SU-DHL-6 (cell line): ENCODE measurements at regions not wholly inside any gene's neighbourhood (a gene's known extent, or its start where the extent isn't known, plus 50 kb on each side); places are given as distances from the start of the nearest gene placed in this dataset.

Source experiments
- H2AFZ ChIP-seq: fragments of 200-600 bp; sonication (generic); 2 replicates; pipeline ENCODE4 v1.6.1; 2014; ENCODE audit warnings: low read depth, mild to moderate bottlenecking, moderate library complexity, mixed read lengths, antibody characterized with exemption, low read length; ENCODE audit not compliant: severe bottlenecking
- H3F3A ChIP-seq: fragments of 200-600 bp; shearing (Covaris generic); 2 replicates; pipeline ENCODE4 v1.6.0; 2016; ENCODE audit warnings: antibody characterized with exemption, mild to moderate bottlenecking; ENCODE audit not compliant: insufficient read depth
- H3K27ac ChIP-seq: fragments of 200-600 bp; sonication (generic); 2 replicates; pipeline ENCODE4 v1.5.1; 2016; ENCODE audit warnings: low read depth, mild to moderate bottlenecking, low read length, moderate library complexity, mixed read lengths
- H3K27me3 ChIP-seq: fragments of 200-600 bp; sonication (generic), shearing (Covaris generic); 2 replicates; pipeline ENCODE4 v1.6.0; 2014; ENCODE audit warnings: mild to moderate bottlenecking, low read length
- H3K36me3 ChIP-seq: fragments of 200-600 bp; sonication (generic); 2 replicates; pipeline ENCODE4 v1.6.1; 2014; ENCODE audit warnings: mild to moderate bottlenecking, low read length, mixed read lengths
- H3K4me2 ChIP-seq: fragments of 300-600, 200-600 bp; shearing (Covaris generic), sonication (generic); 2 replicates; pipeline ENCODE4 v1.6.0; 2014; ENCODE audit warnings: low read length, low read depth, mild to moderate bottlenecking; ENCODE audit not compliant: poor library complexity, severe bottlenecking
- H3K4me3 ChIP-seq: fragments of 200-600 bp; sonication (generic); 2 replicates; pipeline ENCODE4 v1.5.1; 2014; ENCODE audit warnings: antibody characterized with exemption, low read length, mild to moderate bottlenecking, mixed read lengths; ENCODE audit not compliant: insufficient read depth, poor library complexity, severe bottlenecking
- H3K79me2 ChIP-seq: fragments of 200-600 bp; sonication (generic); 2 replicates; pipeline ENCODE4 v1.6.1; 2014; ENCODE audit warnings: mild to moderate bottlenecking, low read length, moderate library complexity; ENCODE audit not compliant: insufficient read depth
- H3K9ac ChIP-seq: fragments of 200-600 bp; sonication (generic); 2 replicates; pipeline ENCODE4 v1.7.0; 2014; ENCODE audit warnings: mild to moderate bottlenecking, low read length
- H3K9me2 ChIP-seq: fragments of 200-600 bp; sonication (generic); replicated peaks from 2 replicates; pipeline ENCODE4 v1.6.1; 2014; ENCODE audit warnings: low read length; ENCODE audit not compliant: insufficient read depth
- H3K9me3 ChIP-seq: fragments of 200-600 bp; sonication (generic); 2 replicates; pipeline ENCODE4 v1.6.1; 2014; ENCODE audit warnings: low read length, mixed read lengths; ENCODE audit not compliant: insufficient read depth
- H4K20me1 ChIP-seq: fragments of 200-600 bp; sonication (generic); 2 replicates; pipeline ENCODE4 v1.6.1; 2014; ENCODE audit warnings: low read depth, mild to moderate bottlenecking, antibody characterized with exemption, low read length, moderate library complexity, mixed read lengths
- CTCF ChIP-seq: fragments of 200-600 bp; sonication (generic); IDR thresholded peaks from one replicate; pipeline ENCODE4 v1.5.1; 2017; ENCODE audit warnings: antibody characterized with exemption, mild to moderate bottlenecking, low read length, moderate library complexity; ENCODE audit not compliant: insufficient read depth, poor library complexity, severe bottlenecking
- EZH2phosphoT487 ChIP-seq: fragments of 200-600 bp; sonication (generic), shearing (Covaris generic); conservative IDR thresholded peaks from 2 replicates; pipeline ENCODE4 v1.6.1; 2018; ENCODE audit warnings: mild to moderate bottlenecking, antibody characterized with exemption, low read length, moderate library complexity, mixed read lengths

GRCh38 chr2:151052850-151053660, 208.6 kb downstream of the RBM43 start:
- Histone ChIP-seq H3K4me2 (no peak overlapping the region), H3K79me2 (no peaks in the 10 kb centered on the region), H4K20me1 (no peaks in the 10 kb centered on the region), H2AFZ (no peak overlapping the region), H3K9ac (no peak overlapping the region), H3K36me3 (no peaks in the 10 kb centered on the region), H3K27me3 (no peaks in the 10 kb centered on the region), H3K9me2 (no peaks in the 10 kb centered on the region), H3K4me3 (no peak overlapping the region), H3F3A (no peaks in the 10 kb centered on the region), H3K27ac (no peak overlapping the region), H3K9me3 (no peaks in the 10 kb centered on the region)
- no peak for TF ChIP-seq CTCF
- TF ChIP-seq EZH2phosphoT487 = no peak

GRCh38 chr2:151051574-151052220, 210.0 kb downstream of the RBM43 start:
- H3F3A ChIP-seq = no peaks in the 10 kb centered on the region
- no peaks in the 10 kb centered on the region for H3K79me2 ChIP-seq
- H3K4me3 ChIP-seq = no peak overlapping the region
- H3K36me3 ChIP-seq = no peaks in the 10 kb centered on the region
- no peaks in the 10 kb centered on the region for H4K20me1 ChIP-seq
- TF ChIP-seq CTCF (peak; percentile 59), EZH2phosphoT487 (no peak)
- no peak overlapping the region for H2AFZ ChIP-seq
- H3K4me2 ChIP-seq = no peak overlapping the region
- no peaks in the 10 kb centered on the region for H3K9me2 ChIP-seq
- no peak overlapping the region for H3K27ac ChIP-seq
- no peak overlapping the region for H3K9ac ChIP-seq
- no peaks in the 10 kb centered on the region for H3K27me3 ChIP-seq
- no peaks in the 10 kb centered on the region for H3K9me3 ChIP-seq

- H2AFZ ChIP-seq = no peak overlapping the region
- no peak overlapping the region for H3K4me3 ChIP-seq
- no peaks in the 10 kb centered on the region for H3K27me3 ChIP-seq
- no peak overlapping the region for H3K9ac ChIP-seq
- H4K20me1 ChIP-seq = no peaks in the 10 kb centered on the region
- H3K79me2 ChIP-seq = no peaks in the 10 kb centered on the region
- no peaks in the 10 kb centered on the region for H3K9me3 ChIP-seq
- H3K9me2 ChIP-seq = no peaks in the 10 kb centered on the region
- no peak overlapping the region for H3K4me2 ChIP-seq
- no peaks in the 10 kb centered on the region for H3K36me3 ChIP-seq
- TF ChIP-seq CTCF (no peak), EZH2phosphoT487 (no peak)
- H3F3A ChIP-seq = no peaks in the 10 kb centered on the region
- no peak overlapping the region for H3K27ac ChIP-seq
Measured at GRCh38 chr2:151049746-151050145, 211.9 kb downstream of the RBM43 start.
